ENCODE measurements at regions not wholly inside any gene's neighbourhood (a gene's known extent, or its start where the extent isn't known, plus 50 kb on each side); places are given as distances from the start of the nearest gene placed in this dataset.

GRCh38 chr5:3963652-3964051, 368.0 kb downstream of the IRX1 start:
- H3K36me3 ChIP-seq: no peaks in the 10 kb centered on the region
- no peak for DNase-seq
- no peak overlapping the region for H3K4me3 ChIP-seq
- no peaks in the 10 kb centered on the region for H3K9me3 ChIP-seq
- H3K27me3 ChIP-seq: no peaks in the 10 kb centered on the region
- H3K4me1 ChIP-seq: no peaks in the 10 kb centered on the region
- H3K27ac ChIP-seq: no peak overlapping the region
- no peak for TF ChIP-seq POLR2A (IDR thresholded peaks at IDR 0.05)
- TF ChIP-seq CTCF (IDR thresholded peaks at IDR 0.05): no peak

GRCh38 chr5:3980156-3980555, 384.5 kb downstream of the IRX1 start:
- Histone ChIP-seq H3K4me3 (no peak overlapping the region), H3K27ac (no peak overlapping the region), H3K4me1 (no peaks in the 10 kb centered on the region), H3K36me3 (no peaks in the 10 kb centered on the region), H3K9me3 (peaks cover 0 to 10% (median 0%) of the 10 kb centered on the region in 4 donors), H3K27me3 (no peaks in the 10 kb centered on the region)
- DNase-seq: no peak
- TF ChIP-seq CTCF (IDR thresholded peaks at IDR 0.05) (no peak), POLR2A (IDR thresholded peaks at IDR 0.05) (no peak)

GRCh38 chr5:3987867-3988266, 392.2 kb downstream of the IRX1 start:
- Histone ChIP-seq H3K9me3 (peaks cover 0 to 2% (median 0%) of the 10 kb centered on the region in 4 donors), H3K36me3 (no peaks in the 10 kb centered on the region), H3K27ac (no peak overlapping the region), H3K4me1 (no peaks in the 10 kb centered on the region), H3K4me3 (no peak overlapping the region), H3K27me3 (no peaks in the 10 kb centered on the region)
- DNase-seq: no peak
- no peak for TF ChIP-seq POLR2A (IDR thresholded peaks at IDR 0.05)
- no peak for TF ChIP-seq CTCF (IDR thresholded peaks at IDR 0.05)

- Histone ChIP-seq H3K4me3 (no peak overlapping the region), H3K27me3 (no peaks in the 10 kb centered on the region), H3K9me3 (peaks cover 0 to 2% (median 0%) of the 10 kb centered on the region in 4 donors), H3K27ac (no peak overlapping the region), H3K4me1 (no peaks in the 10 kb centered on the region), H3K36me3 (no peaks in the 10 kb centered on the region)
- TF ChIP-seq CTCF (IDR thresholded peaks at IDR 0.05) (no peak), POLR2A (IDR thresholded peaks at IDR 0.05) (no peak)
- DNase-seq: no peak
Measured at GRCh38 chr5:3993856-3994473, 398.3 kb downstream of the IRX1 start.

GRCh38 chr5:3994628-3995027, 399.0 kb downstream of the IRX1 start:
- H3K4me1 ChIP-seq: no peaks in the 10 kb centered on the region
- H3K9me3 ChIP-seq: peaks cover 0 to 2% (median 0%) of the 10 kb centered on the region in 4 donors
- H3K27me3 ChIP-seq: no peaks in the 10 kb centered on the region
- H3K27ac ChIP-seq: no peak overlapping the region
- no peak for DNase-seq
- H3K4me3 ChIP-seq: no peak overlapping the region
- TF ChIP-seq POLR2A (IDR thresholded peaks at IDR 0.05): no peak
- no peak for TF ChIP-seq CTCF (IDR thresholded peaks at IDR 0.05)
- no peaks in the 10 kb centered on the region for H3K36me3 ChIP-seq

Data from Peyer's patch (tissue), 4 donors.